GM12878 (cell line): ENCODE measurements at regions not wholly inside any gene's neighbourhood (a gene's known extent, or its start where the extent isn't known, plus 50 kb on each side); places are given as distances from the start of the nearest gene placed in this dataset.

ENCODE experiments used
- ATAC-seq: fragments of 200-7000 bp; cut with Tn5 transposase; 3 replicates; pipeline ENCODE4 v1.9.1; 2020; ENCODE audit warnings: mild to moderate bottlenecking, moderate library complexity
- BruUV-seq: library from RNA; stranded (reverse); fragments of 400-500 nt; replicated peaks from 2 replicates; lab custom pipeline; 2021; lab: Mats Ljungman, UMichigan
- CTCF ChIA-PET: fragments of 300-600 bp; sonication (Branson Sonifier 250); formaldehyde crosslinking; extraction: SDS; loops from one replicate; lab custom pipeline; 2021; ENCODE audit warnings: inconsistent platforms; lab: Yijun Ruan, JAX
- POLR2A ChIA-PET: fragments of 350-600 bp; formaldehyde crosslinking; extraction: SDS; loops from one replicate; lab custom pipeline; 2021; ENCODE audit warnings: inconsistent platforms; lab: Charles Lee
- RAD21 ChIA-PET: fragments of 300-600 bp; sonication (Branson Sonifier 250); formaldehyde crosslinking; loops from one replicate; lab custom pipeline; 2023; ENCODE audit warnings: antibody characterized with exemption; ENCODE audit not compliant: unreplicated experiment; lab: Charles Lee
- SMC1A ChIA-PET: fragments of 300-600 bp; sonication (Branson Sonifier 250); formaldehyde crosslinking; loops from one replicate; lab custom pipeline; 2023; ENCODE audit not compliant: unreplicated experiment, uncharacterized antibody; lab: Charles Lee
- DNase-seq: peaks from one replicate; pipeline ENCODE4 v3.0.0-alpha.2; 2011; ENCODE audit warnings: low read depth, low spot score
- FAIRE-seq: peaks from 3 replicates; lab custom pipeline; 2011; peaks lifted over from hg19 to GRCh38; lab: Jason Lieb, UNC
- H2AFZ ChIP-seq: 2 replicates; pipeline ENCODE4 v1.6.0; 2011; ENCODE audit warnings: low read depth, low read length, control low read depth; ENCODE audit not compliant: control insufficient read depth
- H3K27ac ChIP-seq: 2 replicates; pipeline ENCODE4 v1.5.1; 2011; ENCODE audit warnings: control low read depth; ENCODE audit not compliant: control insufficient read depth, insufficient read depth
- H3K27me3 ChIP-seq, 2 experiments: replicated peaks in 1 of 2; 2 replicates each; pipeline versions ENCODE4 v1.6.0 to v1.6.1; 2011; ENCODE audit warnings: low read length in 1 of 2; ENCODE audit not compliant: control insufficient read depth in 2 of 2, insufficient read depth in 2 of 2
- H3K36me3 ChIP-seq, 2 experiments: 2 replicates each; pipeline ENCODE4 v1.5.1; 2011; ENCODE audit warnings: low read length in 1 of 2; ENCODE audit not compliant: control insufficient read depth in 2 of 2, insufficient read depth in 2 of 2
- H3K4me1 ChIP-seq: 2 replicates; pipeline ENCODE4 v1.6.1; 2011; ENCODE audit warnings: mild to moderate bottlenecking, low read length, moderate library complexity, mixed read lengths; ENCODE audit not compliant: control insufficient read depth, insufficient read depth
- H3K4me2 ChIP-seq: 2 replicates; pipeline ENCODE4 v1.6.0; 2011; ENCODE audit warnings: control low read depth; ENCODE audit not compliant: control insufficient read depth, insufficient read depth
- H3K4me3 ChIP-seq: fragments of 200-600 bp; sonication (generic); 2 replicates; pipeline ENCODE4 v1.5.1; 2016
- H3K79me2 ChIP-seq: 2 replicates; pipeline ENCODE4 v1.6.0; 2011; ENCODE audit warnings: low read length; ENCODE audit not compliant: control insufficient read depth, insufficient read depth
- H3K9ac ChIP-seq: 2 replicates; pipeline ENCODE4 v1.8.0; 2011; ENCODE audit warnings: low read length, control low read depth, mixed read lengths; ENCODE audit not compliant: control insufficient read depth, insufficient read depth
- H3K9me3 ChIP-seq: replicated peaks from 3 replicates; pipeline ENCODE4 v1.5.1; 2011; ENCODE audit warnings: mild to moderate bottlenecking, low read length; ENCODE audit not compliant: control insufficient read depth, insufficient read depth
- H4K20me1 ChIP-seq: 2 replicates; pipeline ENCODE4 v1.6.0; 2011; ENCODE audit not compliant: control insufficient read depth, insufficient read depth
- CBX5 ChIP-seq: sonication (generic); IDR thresholded peaks from 2 replicates; pipeline ENCODE4 v1.6.1; 2016; ENCODE audit warnings: low read depth, moderate library complexity, mild to moderate bottlenecking, inconsistent platforms
- MTA2 ChIP-seq: fragments of 450-650 bp; IDR thresholded peaks from 2 replicates; pipeline ENCODE4 v1.6.1; 2016; ENCODE audit warnings: low read depth, mild to moderate bottlenecking, moderate library complexity
- NBN ChIP-seq: fragments of 450-650 bp; IDR thresholded peaks from 2 replicates; pipeline ENCODE4 v1.6.1; 2016
- NFYB ChIP-seq: IDR thresholded peaks from 2 replicates; pipeline ENCODE4 v1.6.1; 2011; ENCODE audit warnings: low read depth, mild to moderate bottlenecking, low read length, improper control_type of control experiment, moderate library complexity; ENCODE audit not compliant: insufficient read depth
- NR2C1 ChIP-seq: fragments of 450-650 bp; IDR thresholded peaks from 2 replicates; pipeline ENCODE4 v1.6.1; 2017; ENCODE audit warnings: antibody characterized with exemption, mild to moderate bottlenecking, moderate library complexity
- NR2C2 ChIP-seq: IDR thresholded peaks from 2 replicates; pipeline ENCODE4 v1.6.1; 2011; ENCODE audit warnings: borderline replicate concordance, low read depth; ENCODE audit not compliant: control insufficient read depth, insufficient read length
- POLR2A ChIP-seq: IDR thresholded peaks from 2 replicates; pipeline ENCODE4 v1.6.1; 2011; ENCODE audit warnings: low read depth, mild to moderate bottlenecking, low read length
- POLR2AphosphoS5 ChIP-seq: IDR thresholded peaks from 2 replicates; pipeline ENCODE4 v1.6.1; 2011; ENCODE audit warnings: mild to moderate bottlenecking, low read length, inconsistent platforms
- POU2F2 ChIP-seq: IDR thresholded peaks from 3 replicates; pipeline ENCODE4 v1.6.1; 2011; ENCODE audit warnings: low read depth, mild to moderate bottlenecking, low read length, borderline replicate concordance
- RBBP5 ChIP-seq: fragments of 200-600 bp; sonication (generic); conservative IDR thresholded peaks from 2 replicates; pipeline ENCODE4 v1.6.1; 2016
- RELA ChIP-seq: fragments of 450-650 bp; IDR thresholded peaks from 2 replicates; pipeline ENCODE4 v1.8.0; 2014; ENCODE audit warnings: borderline replicate concordance; ENCODE audit not compliant: partially characterized antibody
- SREBF2 ChIP-seq: IDR thresholded peaks from 2 replicates; pipeline ENCODE4 v1.6.1; 2012; ENCODE audit warnings: mild to moderate bottlenecking, low read length
- WRNIP1 ChIP-seq: IDR thresholded peaks from 2 replicates; pipeline ENCODE4 v1.6.1; 2011; ENCODE audit warnings: low read depth, low read length, improper control_type of control experiment, borderline replicate concordance
- ZNF217 ChIP-seq: fragments of 450-650 bp; IDR thresholded peaks from 2 replicates; pipeline ENCODE4 v1.6.1; 2017; ENCODE audit warnings: antibody characterized with exemption, mild to moderate bottlenecking
- ZSCAN29 ChIP-seq: fragments of 450-650 bp; IDR thresholded peaks from 2 replicates; pipeline ENCODE4 v1.6.1; 2017; ENCODE audit warnings: mild to moderate bottlenecking, moderate library complexity
- WGBS: methylation state at CpG from one replicate; pipeline ENCODE4 v1.1.6; 2016; ENCODE audit warnings: low lambda C conversion rate; ENCODE audit not compliant: insufficient replicate concordance, insufficient coverage; ENCODE audit errors: missing lambda C conversion rate; 5-methylcytosine and 5-hydroxymethylcytosine counted together
- in situ Hi-C: fragments of 300-500 bp; cut with MboI; formaldehyde crosslinking; loops from 9 replicates; pipeline ENCODE4 v1.14.3; 2018; ENCODE audit warnings: mixed read lengths
- intact Hi-C: fragments of 100-400 bp; cut with micrococcal nuclease; formaldehyde crosslinking; loops from one replicate; pipeline ENCODE4 v1.14.2; 2022; ENCODE audit not compliant: unreplicated experiment
- TF ChIP-seq, protein P1 (sequence below): fragments of 150-350 bp; IDR thresholded peaks from 2 replicates; pipeline ENCODE4 v1.6.1; 2016; ENCODE audit warnings: low read depth, low read length
- TF ChIP-seq, protein P2 (sequence below): fragments of 450-650 bp; IDR thresholded peaks from 2 replicates; pipeline ENCODE4 v1.6.1; 2016; ENCODE audit warnings: mild to moderate bottlenecking, moderate library complexity, borderline replicate concordance
- TF ChIP-seq, protein P3 (sequence below): fragments of 450-650 bp; IDR thresholded peaks from 2 replicates; pipeline ENCODE4 v1.6.1; 2016; ENCODE audit warnings: mild to moderate bottlenecking

DNA sequence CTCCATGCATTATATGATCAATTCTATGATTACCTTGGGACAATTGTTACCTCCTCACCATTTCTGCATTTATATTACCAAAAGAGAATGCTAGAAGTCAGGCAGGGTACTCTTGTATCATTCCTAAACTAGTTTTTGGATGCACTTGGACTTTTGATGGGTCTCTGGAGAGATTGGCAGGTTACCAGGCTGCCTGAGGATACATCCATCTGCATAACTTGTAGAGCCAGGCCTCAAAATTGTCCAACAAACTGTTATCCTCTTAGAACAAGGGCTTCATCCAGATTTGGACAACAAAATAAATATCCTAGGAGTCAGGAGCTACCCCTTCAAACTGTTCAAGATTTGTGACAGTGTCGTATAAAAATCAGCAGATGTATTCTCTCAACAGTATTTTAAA lies 326.1 kb downstream of the IL15 start (continued):
- TF ChIP-seq, protein P1, sequence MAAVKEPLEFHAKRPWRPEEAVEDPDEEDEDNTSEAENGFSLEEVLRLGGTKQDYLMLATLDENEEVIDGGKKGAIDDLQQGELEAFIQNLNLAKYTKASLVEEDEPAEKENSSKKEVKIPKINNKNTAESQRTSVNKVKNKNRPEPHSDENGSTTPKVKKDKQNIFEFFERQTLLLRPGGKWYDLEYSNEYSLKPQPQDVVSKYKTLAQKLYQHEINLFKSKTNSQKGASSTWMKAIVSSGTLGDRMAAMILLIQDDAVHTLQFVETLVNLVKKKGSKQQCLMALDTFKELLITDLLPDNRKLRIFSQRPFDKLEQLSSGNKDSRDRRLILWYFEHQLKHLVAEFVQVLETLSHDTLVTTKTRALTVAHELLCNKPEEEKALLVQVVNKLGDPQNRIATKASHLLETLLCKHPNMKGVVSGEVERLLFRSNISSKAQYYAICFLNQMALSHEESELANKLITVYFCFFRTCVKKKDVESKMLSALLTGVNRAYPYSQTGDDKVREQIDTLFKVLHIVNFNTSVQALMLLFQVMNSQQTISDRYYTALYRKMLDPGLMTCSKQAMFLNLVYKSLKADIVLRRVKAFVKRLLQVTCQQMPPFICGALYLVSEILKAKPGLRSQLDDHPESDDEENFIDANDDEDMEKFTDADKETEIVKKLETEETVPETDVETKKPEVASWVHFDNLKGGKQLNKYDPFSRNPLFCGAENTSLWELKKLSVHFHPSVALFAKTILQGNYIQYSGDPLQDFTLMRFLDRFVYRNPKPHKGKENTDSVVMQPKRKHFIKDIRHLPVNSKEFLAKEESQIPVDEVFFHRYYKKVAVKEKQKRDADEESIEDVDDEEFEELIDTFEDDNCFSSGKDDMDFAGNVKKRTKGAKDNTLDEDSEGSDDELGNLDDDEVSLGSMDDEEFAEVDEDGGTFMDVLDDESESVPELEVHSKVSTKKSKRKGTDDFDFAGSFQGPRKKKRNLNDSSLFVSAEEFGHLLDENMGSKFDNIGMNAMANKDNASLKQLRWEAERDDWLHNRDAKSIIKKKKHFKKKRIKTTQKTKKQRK: no peak
- TF ChIP-seq POU2F2: no peak
- TF ChIP-seq NR2C1: no peak

DNA sequence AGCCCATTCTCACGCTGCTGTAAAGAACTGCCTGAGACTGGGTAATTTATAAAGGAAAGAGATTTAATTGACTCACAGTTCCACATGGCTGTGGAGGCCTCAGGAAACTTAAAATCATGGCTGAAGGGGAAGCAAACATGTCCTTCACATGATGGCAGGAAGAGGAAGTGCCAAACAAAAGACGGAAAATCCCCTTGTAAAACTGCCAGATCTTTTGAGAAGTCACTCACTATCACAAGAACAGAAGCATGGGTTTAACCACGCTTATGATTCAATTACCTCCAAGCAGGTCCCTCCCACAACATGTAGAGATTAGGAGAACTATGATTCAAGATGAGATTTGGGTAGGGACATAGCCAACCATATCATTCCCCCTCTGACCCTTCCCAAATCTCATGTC lies 335.5 kb downstream of the IL15 start:
- CTCF ChIA-PET: no interaction called here
- no peaks in the 10 kb centered on the region for H4K20me1 ChIP-seq
- SMC1A ChIA-PET: no interaction called here
- H3K4me1 ChIP-seq: no peaks in the 10 kb centered on the region
- H3K9me3 ChIP-seq: no peaks in the 10 kb centered on the region
- no peaks in the 10 kb centered on the region for H3K36me3 ChIP-seq
- no TSS peak for BruUV-seq
- DNase-seq (no peak), ATAC-seq (no peak), FAIRE-seq (no peak)
- H3K27ac ChIP-seq: no peak overlapping the region
- no peaks in the 10 kb centered on the region for H3K79me2 ChIP-seq
- POLR2A ChIA-PET: no interaction called here
- H3K27me3 ChIP-seq: no peaks in the 10 kb centered on the region
- no peak overlapping the region for H2AFZ ChIP-seq
- intact Hi-C loops: no loop called here
- WGBS: 28% methylated on average over 3 of the region's 3 CpGs
- H3K4me2 ChIP-seq: no peak overlapping the region
- H3K4me3 ChIP-seq: no peak overlapping the region
- RAD21 ChIA-PET: no interaction called here
- in situ Hi-C loops: no loop called here
- H3K9ac ChIP-seq: no peak overlapping the region
- TF ChIP-seq NR2C2: no peak
- TF ChIP-seq MTA2: no peak
- TF ChIP-seq ZNF217: no peak
- no peak for TF ChIP-seq POLR2A
- TF ChIP-seq NBN: no peak
- TF ChIP-seq, protein P2, sequence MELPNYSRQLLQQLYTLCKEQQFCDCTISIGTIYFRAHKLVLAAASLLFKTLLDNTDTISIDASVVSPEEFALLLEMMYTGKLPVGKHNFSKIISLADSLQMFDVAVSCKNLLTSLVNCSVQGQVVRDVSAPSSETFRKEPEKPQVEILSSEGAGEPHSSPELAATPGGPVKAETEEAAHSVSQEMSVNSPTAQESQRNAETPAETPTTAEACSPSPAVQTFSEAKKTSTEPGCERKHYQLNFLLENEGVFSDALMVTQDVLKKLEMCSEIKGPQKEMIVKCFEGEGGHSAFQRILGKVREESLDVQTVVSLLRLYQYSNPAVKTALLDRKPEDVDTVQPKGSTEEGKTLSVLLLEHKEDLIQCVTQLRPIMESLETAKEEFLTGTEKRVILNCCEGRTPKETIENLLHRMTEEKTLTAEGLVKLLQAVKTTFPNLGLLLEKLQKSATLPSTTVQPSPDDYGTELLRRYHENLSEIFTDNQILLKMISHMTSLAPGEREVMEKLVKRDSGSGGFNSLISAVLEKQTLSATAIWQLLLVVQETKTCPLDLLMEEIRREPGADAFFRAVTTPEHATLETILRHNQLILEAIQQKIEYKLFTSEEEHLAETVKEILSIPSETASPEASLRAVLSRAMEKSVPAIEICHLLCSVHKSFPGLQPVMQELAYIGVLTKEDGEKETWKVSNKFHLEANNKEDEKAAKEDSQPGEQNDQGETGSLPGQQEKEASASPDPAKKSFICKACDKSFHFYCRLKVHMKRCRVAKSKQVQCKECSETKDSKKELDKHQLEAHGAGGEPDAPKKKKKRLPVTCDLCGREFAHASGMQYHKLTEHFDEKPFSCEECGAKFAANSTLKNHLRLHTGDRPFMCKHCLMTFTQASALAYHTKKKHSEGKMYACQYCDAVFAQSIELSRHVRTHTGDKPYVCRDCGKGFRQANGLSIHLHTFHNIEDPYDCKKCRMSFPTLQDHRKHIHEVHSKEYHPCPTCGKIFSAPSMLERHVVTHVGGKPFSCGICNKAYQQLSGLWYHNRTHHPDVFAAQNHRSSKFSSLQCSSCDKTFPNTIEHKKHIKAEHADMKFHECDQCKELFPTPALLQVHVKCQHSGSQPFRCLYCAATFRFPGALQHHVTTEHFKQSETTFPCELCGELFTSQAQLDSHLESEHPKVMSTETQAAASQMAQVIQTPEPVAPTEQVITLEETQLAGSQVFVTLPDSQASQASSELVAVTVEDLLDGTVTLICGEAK: no peak
- no peak for TF ChIP-seq SREBF2
- no peak for TF ChIP-seq NFYB
- TF ChIP-seq ZSCAN29: no peak
- TF ChIP-seq, protein P3, sequence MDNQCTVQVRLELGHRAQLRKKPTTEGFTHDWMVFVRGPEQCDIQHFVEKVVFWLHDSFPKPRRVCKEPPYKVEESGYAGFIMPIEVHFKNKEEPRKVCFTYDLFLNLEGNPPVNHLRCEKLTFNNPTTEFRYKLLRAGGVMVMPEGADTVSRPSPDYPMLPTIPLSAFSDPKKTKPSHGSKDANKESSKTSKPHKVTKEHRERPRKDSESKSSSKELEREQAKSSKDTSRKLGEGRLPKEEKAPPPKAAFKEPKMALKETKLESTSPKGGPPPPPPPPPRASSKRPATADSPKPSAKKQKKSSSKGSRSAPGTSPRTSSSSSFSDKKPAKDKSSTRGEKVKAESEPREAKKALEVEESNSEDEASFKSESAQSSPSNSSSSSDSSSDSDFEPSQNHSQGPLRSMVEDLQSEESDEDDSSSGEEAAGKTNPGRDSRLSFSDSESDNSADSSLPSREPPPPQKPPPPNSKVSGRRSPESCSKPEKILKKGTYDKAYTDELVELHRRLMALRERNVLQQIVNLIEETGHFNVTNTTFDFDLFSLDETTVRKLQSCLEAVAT: no peak
- no peak for TF ChIP-seq CBX5
- TF ChIP-seq RBBP5: no peak
- no peak for TF ChIP-seq WRNIP1
- no peak for TF ChIP-seq NR2C1
- no peak for TF ChIP-seq RELA
- TF ChIP-seq POLR2AphosphoS5: no peak
